ENCODE measurements at regions not wholly inside any gene's neighbourhood (a gene's known extent, or its start where the extent isn't known, plus 50 kb on each side); places are given as distances from the start of the nearest gene placed in this dataset.

- H3K27ac ChIP-seq = no peak overlapping the region
- intact Hi-C loops (cut with DNase I) = no loop called here
- H3K36me3 ChIP-seq (replicated peaks in 1 of 2) = no peaks in the 10 kb centered on the region
- no peaks in the 10 kb centered on the region for H3K27me3 ChIP-seq
- H3K4me3 ChIP-seq = no peak overlapping the region
- DNase-seq = no peak
- H3K9me3 ChIP-seq (replicated peaks in 1 of 3) = no peaks in the 10 kb centered on the region
- 75 to 83% (median 82%) methylated on average over 4 of the region's 4 CpGs for WGBS, 4 donors
- TF ChIP-seq POLR2A (IDR thresholded peaks at IDR 0.05) = no peak
- no peak for TF ChIP-seq CTCF (IDR thresholded peaks at IDR 0.05)
- no peaks in the 10 kb centered on the region for H3K4me1 ChIP-seq (replicated peaks in 1 of 2)
Measured at GRCh38 chr4:148589182-148589581, 147.0 kb upstream of the NR3C2 start.

DNA sequence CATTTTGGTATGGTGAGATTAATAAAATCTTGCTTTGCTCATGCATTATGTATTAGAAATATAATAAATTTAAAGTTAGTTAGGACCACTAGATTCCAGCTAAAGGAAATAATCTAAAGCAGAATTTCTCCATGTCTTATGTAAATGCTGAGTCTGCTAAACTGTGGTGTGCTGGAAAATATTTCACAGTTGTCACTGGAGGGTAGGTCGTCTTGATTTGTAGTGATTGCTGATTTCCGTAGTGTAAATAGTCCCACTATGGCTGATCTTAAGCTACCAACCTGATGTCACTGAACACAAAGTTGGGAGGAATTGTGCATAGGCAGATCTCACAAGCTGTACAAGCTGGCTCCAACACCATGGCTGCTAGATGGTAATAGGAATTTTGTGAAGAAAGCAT, 133.4 kb upstream of the NR3C2 start:
- Histone ChIP-seq H3K4me3 (no peak overlapping the region), H3K36me3 (replicated peaks in 1 of 2) (no peaks in the 10 kb centered on the region), H3K27ac (no peak overlapping the region), H3K9me3 (replicated peaks in 1 of 3) (no peaks in the 10 kb centered on the region), H3K4me1 (replicated peaks in 1 of 2) (no peaks in the 10 kb centered on the region), H3K27me3 (no peaks in the 10 kb centered on the region)
- DNase-seq = no peak
- WGBS, 4 donors = 61 to 76% (median 71%) methylated on average over 2 of the region's 2 CpGs
- intact Hi-C loops (cut with DNase I) = no loop called here
- TF ChIP-seq POLR2A (IDR thresholded peaks at IDR 0.05) = no peak
- TF ChIP-seq CTCF (IDR thresholded peaks at IDR 0.05) = no peak

DNA sequence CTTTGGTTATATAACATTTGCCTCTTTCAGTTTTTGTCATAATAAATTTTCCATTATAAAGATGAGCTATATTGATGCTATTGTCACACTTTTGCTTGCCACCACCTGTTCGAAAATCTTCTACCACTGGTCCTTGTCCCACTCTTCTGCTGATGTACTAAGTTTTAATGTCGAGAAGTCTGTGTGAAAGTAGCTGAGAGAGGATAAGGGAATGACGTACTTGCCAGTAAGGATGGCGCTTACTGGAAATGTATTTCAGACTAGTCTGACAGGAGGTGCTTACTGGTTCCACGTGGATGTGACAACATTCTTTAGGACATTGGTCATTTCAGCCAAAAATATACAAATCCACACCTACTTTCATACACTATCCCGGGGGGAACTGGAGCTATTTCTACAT, 132.7 kb upstream of the NR3C2 start:
- Histone ChIP-seq H3K27me3 (no peaks in the 10 kb centered on the region), H3K27ac (no peak overlapping the region), H3K4me1 (replicated peaks in 1 of 2) (no peaks in the 10 kb centered on the region), H3K36me3 (replicated peaks in 1 of 2) (no peaks in the 10 kb centered on the region), H3K4me3 (no peak overlapping the region), H3K9me3 (replicated peaks in 1 of 3) (peaks cover 0 to under 1% (median 0%) of the 10 kb centered on the region in 3 donors)
- WGBS, 4 donors = 76 to 84% (median 80%) methylated on average over 6 of the region's 6 CpGs
- no peak for DNase-seq
- intact Hi-C loops (cut with DNase I) = no loop called here
- TF ChIP-seq CTCF (IDR thresholded peaks at IDR 0.05) = no peak
- no peak for TF ChIP-seq POLR2A (IDR thresholded peaks at IDR 0.05)

GRCh38 chr4:148574502-148574901, 132.3 kb upstream of the NR3C2 start:
- TF ChIP-seq CTCF (IDR thresholded peaks at IDR 0.05) (no peak), POLR2A (IDR thresholded peaks at IDR 0.05) (no peak)
- 52 to 56% (median 55%) methylated on average over 3 of the region's 3 CpGs for WGBS, 4 donors
- H3K27ac ChIP-seq = no peak overlapping the region

More at GRCh38 chr4:148574502-148574901, 132.3 kb upstream of the NR3C2 start:
- H3K36me3 ChIP-seq (replicated peaks in 1 of 2) = no peaks in the 10 kb centered on the region
- no peaks in the 10 kb centered on the region for H3K27me3 ChIP-seq
- no peaks in the 10 kb centered on the region for H3K4me1 ChIP-seq (replicated peaks in 1 of 2)
- peaks cover 0 to 4% (median 0%) of the 10 kb centered on the region in 3 donors for H3K9me3 ChIP-seq (replicated peaks in 1 of 3)
- no peak overlapping the region for H3K4me3 ChIP-seq
- DNase-seq = no peak
- intact Hi-C loops (cut with DNase I) = no loop called here
